ENCODE measurements at regions not wholly inside any gene's neighbourhood (a gene's known extent, or its start where the extent isn't known, plus 50 kb on each side); places are given as distances from the start of the nearest gene placed in this dataset.

DNA sequence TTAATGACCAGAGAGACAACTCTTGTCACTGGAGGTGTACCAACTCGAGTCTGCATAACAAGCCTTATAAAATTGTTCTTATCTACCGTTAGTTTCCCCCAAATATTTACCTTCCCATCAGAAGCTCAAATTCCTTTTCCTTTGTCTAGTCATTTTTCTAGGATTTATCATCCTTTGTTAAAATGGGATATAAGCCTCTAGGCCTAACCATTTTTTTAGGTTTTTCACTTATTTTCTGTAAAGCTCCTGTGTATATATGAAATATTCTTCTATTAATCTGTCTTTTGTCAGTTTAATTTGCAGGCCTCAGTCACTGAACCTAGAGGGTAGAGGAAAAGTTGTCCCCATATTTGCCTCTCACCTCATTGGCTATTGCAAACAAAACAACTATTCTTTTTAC lies 99.6 kb upstream of the TNFAIP3 start:
- 0% methylated on average over 2 of the region's 2 CpGs for WGBS (ENCODE audit: low lambda C conversion rate)
- DNase-seq: no peak
- ChIA-PET POLR2A (no interaction called here), CTCF (no interaction called here)
- Histone ChIP-seq H3K9me3 (no peaks in the 10 kb centered on the region), H3K36me3 (replicated peaks in 1 of 2; ENCODE audit: control insufficient read depth in 1 of 2, insufficient read depth in 2 of 2, low read length in 1 of 2) (no peaks in the 10 kb centered on the region), H4K20me1 (ENCODE audit: insufficient read depth) (no peaks in the 10 kb centered on the region), H3K27me3 (ENCODE audit: insufficient read depth) (no peaks in the 10 kb centered on the region), H3K4me3 (ENCODE audit: low read depth in 2 of 2, low read length in 1 of 2) (no peak overlapping the region), H3K4me1 (ENCODE audit: control insufficient read depth in 1 of 2, insufficient read depth in 2 of 2, low read depth in 1 of 2, low read length in 1 of 2) (no peaks in the 10 kb centered on the region), H3K79me2 (ENCODE audit: insufficient read depth) (no peaks in the 10 kb centered on the region), H3K9me2 (no peaks in the 10 kb centered on the region), H3K4me2 (no peak overlapping the region), H3F3A (replicated peaks; ENCODE audit: insufficient read depth) (no peaks in the 10 kb centered on the region), H3K27ac (ENCODE audit: low read depth in 2 of 2, low read length in 1 of 2) (no peak overlapping the region), H2AFZ (ENCODE audit: low read depth) (no peak overlapping the region), H3K9ac (no peak overlapping the region)
- TF ChIP-seq, protein P1, sequence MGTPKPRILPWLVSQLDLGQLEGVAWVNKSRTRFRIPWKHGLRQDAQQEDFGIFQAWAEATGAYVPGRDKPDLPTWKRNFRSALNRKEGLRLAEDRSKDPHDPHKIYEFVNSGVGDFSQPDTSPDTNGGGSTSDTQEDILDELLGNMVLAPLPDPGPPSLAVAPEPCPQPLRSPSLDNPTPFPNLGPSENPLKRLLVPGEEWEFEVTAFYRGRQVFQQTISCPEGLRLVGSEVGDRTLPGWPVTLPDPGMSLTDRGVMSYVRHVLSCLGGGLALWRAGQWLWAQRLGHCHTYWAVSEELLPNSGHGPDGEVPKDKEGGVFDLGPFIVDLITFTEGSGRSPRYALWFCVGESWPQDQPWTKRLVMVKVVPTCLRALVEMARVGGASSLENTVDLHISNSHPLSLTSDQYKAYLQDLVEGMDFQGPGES (IDR thresholded peaks at IDR 0.05; ENCODE audit: low read depth, low read length): no peak
- no peak for TF ChIP-seq FOSL2 (IDR thresholded peaks at IDR 0.05; ENCODE audit: borderline replicate concordance, low read depth)
- TF ChIP-seq, protein P2, sequence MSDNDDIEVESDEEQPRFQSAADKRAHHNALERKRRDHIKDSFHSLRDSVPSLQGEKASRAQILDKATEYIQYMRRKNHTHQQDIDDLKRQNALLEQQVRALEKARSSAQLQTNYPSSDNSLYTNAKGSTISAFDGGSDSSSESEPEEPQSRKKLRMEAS (IDR thresholded peaks at IDR 0.05; ENCODE audit: low read depth): no peak
- no peak for TF ChIP-seq SMC3 (IDR thresholded peaks at IDR 0.05; ENCODE audit: low read depth, low read length)
- TF ChIP-seq MXI1 (IDR thresholded peaks at IDR 0.05; ENCODE audit: low read depth, low read length): no peak
- no peak for TF ChIP-seq JUND (IDR thresholded peaks at IDR 0.05)

DNA sequence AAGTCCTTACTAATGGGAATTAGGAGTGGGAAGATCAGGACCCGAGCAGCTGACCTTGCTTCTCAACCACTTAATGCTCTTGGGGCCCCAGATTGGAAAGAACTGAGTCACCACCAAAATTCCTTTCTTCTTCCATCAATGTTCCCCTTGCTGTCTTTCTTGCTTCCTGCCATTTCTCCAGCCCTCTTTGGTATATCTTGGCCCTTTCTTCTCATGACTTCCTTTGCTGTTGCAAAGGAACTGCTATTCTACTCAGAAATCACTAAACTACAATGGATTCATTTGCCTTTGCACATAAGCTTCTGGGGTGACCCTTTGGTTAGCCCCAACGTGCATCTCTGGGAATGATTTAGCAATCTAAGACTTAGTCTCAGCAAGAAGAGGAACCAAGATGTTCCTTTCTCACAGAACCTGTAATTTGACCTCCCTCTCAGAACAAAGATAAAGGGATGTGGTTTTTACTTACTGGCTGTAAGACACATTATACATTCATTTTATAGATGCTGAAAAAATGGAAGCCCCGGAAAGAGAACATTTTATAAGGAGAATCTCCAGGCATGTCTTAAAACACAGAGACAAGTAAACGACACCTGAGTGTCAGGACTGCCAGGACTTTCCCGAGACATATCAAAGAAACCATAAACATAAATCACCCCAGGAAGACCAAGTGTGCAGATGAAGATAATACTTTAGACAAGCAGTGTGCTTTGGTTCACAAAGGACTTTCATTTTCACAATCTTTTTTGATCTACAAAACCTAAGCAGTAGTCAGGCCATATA lies 99.0 kb upstream of the TNFAIP3 start:
- TF ChIP-seq YY1 (IDR thresholded peaks at IDR 0.05; ENCODE audit: low read depth) (no peak), MXI1 (IDR thresholded peaks at IDR 0.05; ENCODE audit: low read depth, low read length) (no peak), EP300 (IDR thresholded peaks at IDR 0.05; ENCODE audit: borderline replicate concordance in 1 of 2, low read depth in 1 of 2, low read length in 1 of 2) (no peak), POLR2AphosphoS5 (IDR thresholded peaks at IDR 0.05; ENCODE audit: low read depth, low read length) (no peak), NRF1 (IDR thresholded peaks at IDR 0.05; ENCODE audit: low read depth, low read length) (no peak)
- TF ChIP-seq, protein P1 (IDR thresholded peaks at IDR 0.05; ENCODE audit: low read depth, low read length): no peak
- TF ChIP-seq, protein P3, sequence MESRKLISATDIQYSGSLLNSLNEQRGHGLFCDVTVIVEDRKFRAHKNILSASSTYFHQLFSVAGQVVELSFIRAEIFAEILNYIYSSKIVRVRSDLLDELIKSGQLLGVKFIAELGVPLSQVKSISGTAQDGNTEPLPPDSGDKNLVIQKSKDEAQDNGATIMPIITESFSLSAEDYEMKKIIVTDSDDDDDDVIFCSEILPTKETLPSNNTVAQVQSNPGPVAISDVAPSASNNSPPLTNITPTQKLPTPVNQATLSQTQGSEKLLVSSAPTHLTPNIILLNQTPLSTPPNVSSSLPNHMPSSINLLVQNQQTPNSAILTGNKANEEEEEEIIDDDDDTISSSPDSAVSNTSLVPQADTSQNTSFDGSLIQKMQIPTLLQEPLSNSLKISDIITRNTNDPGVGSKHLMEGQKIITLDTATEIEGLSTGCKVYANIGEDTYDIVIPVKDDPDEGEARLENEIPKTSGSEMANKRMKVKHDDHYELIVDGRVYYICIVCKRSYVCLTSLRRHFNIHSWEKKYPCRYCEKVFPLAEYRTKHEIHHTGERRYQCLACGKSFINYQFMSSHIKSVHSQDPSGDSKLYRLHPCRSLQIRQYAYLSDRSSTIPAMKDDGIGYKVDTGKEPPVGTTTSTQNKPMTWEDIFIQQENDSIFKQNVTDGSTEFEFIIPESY (IDR thresholded peaks at IDR 0.05; ENCODE audit: borderline replicate concordance, low read depth): no peak
- TF ChIP-seq, protein P4, sequence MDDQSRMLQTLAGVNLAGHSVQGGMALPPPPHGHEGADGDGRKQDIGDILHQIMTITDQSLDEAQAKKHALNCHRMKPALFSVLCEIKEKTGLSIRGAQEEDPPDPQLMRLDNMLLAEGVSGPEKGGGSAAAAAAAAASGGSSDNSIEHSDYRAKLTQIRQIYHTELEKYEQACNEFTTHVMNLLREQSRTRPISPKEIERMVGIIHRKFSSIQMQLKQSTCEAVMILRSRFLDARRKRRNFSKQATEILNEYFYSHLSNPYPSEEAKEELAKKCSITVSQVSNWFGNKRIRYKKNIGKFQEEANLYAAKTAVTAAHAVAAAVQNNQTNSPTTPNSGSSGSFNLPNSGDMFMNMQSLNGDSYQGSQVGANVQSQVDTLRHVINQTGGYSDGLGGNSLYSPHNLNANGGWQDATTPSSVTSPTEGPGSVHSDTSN (IDR thresholded peaks at IDR 0.05): no peak
- H3K9ac ChIP-seq: no peak overlapping the region
- no peak overlapping the region for H3K4me2 ChIP-seq
- CTCF ChIA-PET: no interaction called here
- WGBS (ENCODE audit: low lambda C conversion rate): 3% methylated on average over 5 of the region's 5 CpGs
- H3K4me1 ChIP-seq (ENCODE audit: control insufficient read depth in 1 of 2, insufficient read depth in 2 of 2, low read depth in 1 of 2, low read length in 1 of 2): no peaks in the 10 kb centered on the region
- no peak overlapping the region for H3K27ac ChIP-seq (ENCODE audit: low read depth in 2 of 2, low read length in 1 of 2)
- H4K20me1 ChIP-seq (ENCODE audit: insufficient read depth): no peaks in the 10 kb centered on the region
- no peak overlapping the region for H2AFZ ChIP-seq (ENCODE audit: low read depth)
- H3K9me3 ChIP-seq: no peaks in the 10 kb centered on the region
- H3K4me3 ChIP-seq (ENCODE audit: low read depth in 2 of 2, low read length in 1 of 2): no peak overlapping the region
- no peaks in the 10 kb centered on the region for H3K79me2 ChIP-seq (ENCODE audit: insufficient read depth)
- H3K27me3 ChIP-seq (ENCODE audit: insufficient read depth): no peaks in the 10 kb centered on the region
- no peaks in the 10 kb centered on the region for H3F3A ChIP-seq (replicated peaks; ENCODE audit: insufficient read depth)
- H3K36me3 ChIP-seq (replicated peaks in 1 of 2; ENCODE audit: control insufficient read depth in 1 of 2, insufficient read depth in 2 of 2, low read length in 1 of 2): no peaks in the 10 kb centered on the region
- no peak for DNase-seq
- no peaks in the 10 kb centered on the region for H3K9me2 ChIP-seq
- POLR2A ChIA-PET: no interaction called here

Measured in SK-N-SH (cell line).